LoVo (cell line): ENCODE measurements at regions not wholly inside any gene's neighbourhood (a gene's known extent, or its start where the extent isn't known, plus 50 kb on each side); places are given as distances from the start of the nearest gene placed in this dataset.
A peak's percentile ranks its signal among the peaks of the same experiment; 100 is the strongest.
"Not testable (repeated sequence)": the region's sequence is repeated elsewhere in the genome, so short reads cannot be mapped to it uniquely, and the experiment has no call there.

Experiments used
- DNase-seq: peaks from one replicate; pipeline ENCODE4 v3.0.0-alpha.2; 2016; ENCODE audit warnings: low spot score

DNA sequence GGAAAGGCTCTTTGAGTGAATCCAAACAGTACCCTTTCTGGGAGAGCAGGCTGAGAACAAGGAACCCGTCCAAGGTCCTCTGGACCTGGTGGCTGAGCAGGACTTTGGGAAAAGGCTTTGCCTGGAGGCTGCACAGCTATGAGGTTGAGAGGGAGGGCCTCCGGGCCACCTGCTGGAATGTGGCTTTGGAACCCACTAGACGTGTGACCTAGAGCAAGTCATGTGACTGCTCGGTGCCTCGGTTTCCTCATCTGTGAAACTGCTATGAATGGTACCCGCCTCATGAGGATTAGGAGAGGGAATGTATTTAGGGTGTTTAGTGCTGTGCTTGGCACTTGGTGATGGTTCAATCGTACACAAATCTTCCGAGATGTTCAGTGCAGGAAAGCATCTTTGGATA, 50.4 kb downstream of the HAPSTR1 start:
- no peak for DNase-seq

GRCh38 chr16:9144106-9144505, 52.7 kb downstream of the HAPSTR1 start:
- no peak for DNase-seq

GRCh38 chr16:9148374-9149015, 57.1 kb downstream of the HAPSTR1 start:
- no peak for DNase-seq

GRCh38 chr16:9151074-9151473, 59.6 kb downstream of the HAPSTR1 start:
- no peak for DNase-seq

- DNase-seq: no peak
Measured at GRCh38 chr16:9151597-9151996, 60.2 kb downstream of the HAPSTR1 start.

GRCh38 chr16:9152649-9153501, 61.4 kb downstream of the HAPSTR1 start:
- no peak for DNase-seq

DNA sequence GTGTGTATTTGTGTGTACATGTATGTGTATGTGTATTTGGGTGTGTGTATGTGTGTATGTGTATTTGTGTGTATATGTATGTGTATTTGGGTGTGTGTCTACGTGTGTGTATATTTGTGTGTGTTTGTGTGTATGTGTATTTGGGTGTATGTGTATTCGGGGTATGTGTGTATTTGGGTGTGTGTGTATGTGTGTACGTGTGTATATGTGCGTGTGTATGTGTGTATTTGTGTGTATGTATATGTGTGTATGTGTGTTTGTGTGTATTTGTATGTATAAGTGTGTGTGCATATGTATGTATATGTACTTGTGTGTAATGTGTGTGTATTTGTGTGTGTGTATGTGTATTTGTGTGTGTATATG, 62.0 kb downstream of the HAPSTR1 start:
- DNase-seq: no peak

- no peak for DNase-seq
Measured at GRCh38 chr16:9154567-9155410, 63.3 kb downstream of the HAPSTR1 start.

DNA sequence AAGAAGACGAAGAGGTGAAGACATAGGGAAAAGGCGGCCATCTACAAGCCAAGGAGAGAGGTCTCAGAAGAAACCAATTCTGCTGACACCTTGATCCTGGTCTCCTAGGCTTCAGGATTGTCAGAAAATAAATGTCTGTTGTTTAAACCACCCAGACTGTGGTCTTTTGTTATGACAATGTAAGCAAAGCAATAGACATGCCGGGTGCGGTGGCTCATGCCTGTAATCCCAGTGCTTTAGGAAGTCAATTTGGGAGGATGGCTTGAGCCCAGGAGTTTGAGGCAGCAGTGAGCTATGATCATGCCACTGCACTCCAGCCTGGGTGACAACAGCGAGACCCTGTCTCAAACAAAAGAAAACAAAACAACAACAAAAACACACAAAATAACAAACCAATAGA, 64.4 kb downstream of the HAPSTR1 start:
- DNase-seq: no peak

DNA sequence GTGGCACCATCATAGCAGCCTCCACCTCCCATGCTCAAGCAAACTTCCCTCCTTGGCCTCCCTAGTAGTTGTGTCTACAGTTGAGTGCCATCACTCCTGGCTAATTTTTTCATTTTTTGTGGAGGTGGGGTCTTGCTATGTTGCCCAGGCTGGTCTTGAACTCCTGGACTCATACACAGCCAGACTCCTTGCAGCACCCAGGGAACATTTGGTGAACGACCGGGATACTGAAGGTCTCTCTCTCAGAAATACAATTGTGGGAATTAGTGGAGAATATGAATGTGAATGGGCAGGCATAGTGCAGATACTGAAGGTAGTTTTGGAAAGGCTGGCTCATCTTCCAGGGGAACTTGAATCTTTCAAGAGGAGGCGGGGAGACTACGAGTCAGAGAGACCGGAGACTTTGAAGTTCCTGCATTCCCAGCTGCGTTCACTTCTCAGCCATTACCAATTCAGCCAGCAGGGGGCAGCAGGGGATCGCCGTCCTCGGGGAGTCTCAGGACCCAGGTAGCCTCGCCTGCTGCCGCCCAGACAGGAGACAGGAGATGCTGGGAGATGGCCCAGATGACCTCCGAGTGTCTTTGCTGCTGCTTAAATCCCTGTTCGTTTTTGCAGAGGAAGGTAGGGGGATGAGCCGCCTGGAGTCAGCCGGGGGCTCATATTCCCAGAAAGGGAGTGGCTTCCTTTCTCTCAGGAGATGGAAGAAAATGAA, 68.6 kb downstream of the HAPSTR1 start:
- peak; percentile 55 for DNase-seq

DNA sequence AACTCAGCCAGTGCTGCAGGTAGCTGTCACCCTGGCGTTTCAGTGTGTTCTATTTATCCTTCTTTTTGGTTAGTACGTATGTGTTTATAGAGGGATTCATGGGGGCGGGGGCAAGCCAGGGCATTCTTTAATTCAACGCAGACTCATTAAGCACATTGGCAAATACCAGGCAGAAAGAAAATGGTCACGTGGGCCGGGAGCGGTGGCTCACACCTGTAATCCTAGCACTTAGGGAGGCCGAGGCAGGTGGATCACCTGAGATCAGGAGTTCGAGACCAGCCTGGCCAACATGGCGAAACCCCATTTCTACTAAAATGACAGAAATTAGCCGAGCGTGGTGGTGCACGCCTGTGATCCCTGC, 69.1 kb downstream of the HAPSTR1 start:
- no peak for DNase-seq

DNA sequence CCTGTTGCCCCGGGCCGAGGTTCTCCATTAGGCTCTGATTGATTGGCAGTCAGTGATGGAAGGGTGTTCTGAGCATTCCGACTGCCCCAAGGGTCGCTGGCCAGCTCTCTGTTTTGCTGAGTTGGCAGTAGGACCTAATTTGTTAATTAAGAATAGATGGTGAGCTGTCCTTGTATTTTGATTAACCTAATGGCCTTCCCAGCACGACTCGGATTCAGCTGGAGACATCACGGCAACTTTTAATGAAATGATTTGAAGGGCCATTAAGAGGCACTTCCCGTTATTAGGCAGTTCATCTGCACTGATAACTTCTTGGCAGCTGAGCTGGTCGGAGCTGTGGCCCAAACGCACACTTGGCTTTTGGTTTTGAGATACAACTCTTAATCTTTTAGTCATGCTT, 74.2 kb downstream of the HAPSTR1 start:
- no peak for DNase-seq

GRCh38 chr16:9166326-9166993, 75.0 kb downstream of the HAPSTR1 start:
- not testable (repeated sequence) for DNase-seq

DNA sequence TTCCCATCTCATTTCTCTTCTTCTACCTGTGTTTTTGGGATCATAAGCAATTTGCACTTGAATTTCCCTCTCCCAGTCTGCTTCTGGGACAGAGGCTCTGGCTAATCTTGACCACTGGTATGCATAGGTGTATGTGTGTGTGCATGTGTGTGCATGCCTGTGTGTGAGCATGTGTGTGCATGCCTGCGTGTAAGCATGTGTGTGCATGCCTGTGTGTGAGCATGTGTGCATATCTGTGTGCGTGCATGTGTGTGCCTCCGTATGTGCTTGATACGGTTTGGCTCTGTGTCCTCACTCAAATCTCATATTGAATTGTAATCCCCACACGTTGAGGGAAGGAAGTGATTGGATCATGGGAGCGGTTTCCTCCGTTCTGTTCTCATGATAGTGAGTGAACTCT, 77.7 kb downstream of the HAPSTR1 start:
- no peak for DNase-seq

DNA sequence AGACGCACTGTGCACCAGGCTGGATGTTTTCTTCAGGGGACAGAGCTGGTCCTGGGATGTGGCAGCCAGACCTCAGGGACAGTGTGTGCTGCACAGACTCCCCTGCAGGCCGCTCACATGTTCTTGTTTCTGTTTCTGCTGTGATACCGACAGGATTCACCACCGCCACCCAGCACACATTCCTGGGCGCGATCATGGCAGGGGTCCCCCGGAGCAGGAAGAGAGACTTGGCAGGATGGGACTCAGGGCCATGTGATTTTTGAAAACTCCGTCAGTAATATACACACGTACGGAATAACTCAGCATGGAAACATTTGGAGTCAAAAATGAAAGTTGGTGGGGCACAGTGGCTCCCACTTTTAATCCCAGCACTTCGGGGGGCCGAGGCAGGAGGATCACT, 79.0 kb downstream of the HAPSTR1 start:
- DNase-seq: no peak

DNA sequence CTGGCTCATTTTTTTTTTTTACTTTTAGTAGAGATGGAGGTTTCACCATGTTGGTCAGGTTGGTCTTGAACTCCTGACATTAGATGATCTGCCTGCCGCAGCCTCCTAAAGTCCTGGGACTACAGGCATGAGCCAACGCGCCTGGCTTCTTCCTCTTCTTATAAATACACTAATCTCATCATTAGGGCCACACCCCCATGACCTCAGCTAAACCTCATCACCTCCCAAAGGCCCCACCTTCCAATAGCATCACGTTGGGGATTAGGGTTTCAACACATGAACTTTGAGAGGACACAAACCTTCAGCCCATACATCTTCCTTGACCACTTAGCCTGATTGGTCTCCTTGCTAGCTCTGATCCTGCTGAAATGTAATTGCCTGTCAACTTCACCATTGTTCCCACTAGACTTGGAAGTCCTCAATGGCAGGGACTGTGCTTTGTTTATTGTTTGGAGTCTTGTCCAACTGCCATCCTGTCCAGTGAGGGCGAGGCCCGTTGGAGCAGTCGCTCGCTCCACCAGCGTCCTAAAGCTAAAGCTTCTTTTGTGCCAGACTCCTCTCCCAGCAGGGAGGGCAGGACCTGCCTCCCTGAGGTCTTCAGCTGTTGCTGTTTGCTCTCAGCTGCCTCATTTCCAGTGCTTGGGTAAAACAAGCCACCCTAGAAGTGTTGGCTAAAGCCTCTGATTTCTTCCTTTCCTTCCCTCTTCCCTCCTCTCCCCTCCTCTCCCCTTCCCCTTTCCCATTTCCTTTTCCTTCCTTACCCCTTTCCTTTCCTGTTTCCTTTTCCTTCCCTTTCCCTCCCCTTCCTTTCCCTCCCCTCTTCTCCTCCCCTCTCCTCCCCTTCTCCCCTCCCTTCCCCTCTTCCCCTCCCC, 85.3 kb downstream of the HAPSTR1 start:
- no peak for DNase-seq

DNA sequence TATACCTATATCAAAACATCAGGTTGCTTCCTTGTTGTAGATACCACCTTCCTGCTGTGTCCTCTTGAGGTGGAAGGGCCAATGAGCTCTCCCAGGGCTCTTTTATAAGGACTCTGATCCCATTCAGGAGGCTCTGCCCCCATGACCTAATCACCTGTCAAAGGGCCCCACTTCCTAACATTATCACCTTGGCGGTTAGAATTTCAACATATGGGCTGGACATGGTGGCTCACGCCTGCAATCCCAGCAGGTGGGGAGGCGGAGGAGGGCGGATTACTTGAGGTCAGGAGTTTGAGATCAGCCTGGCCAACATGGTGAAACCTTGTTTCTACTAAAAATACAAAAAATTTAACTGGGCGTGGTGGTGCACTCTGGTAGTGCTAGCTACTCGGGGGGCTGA, 86.4 kb downstream of the HAPSTR1 start:
- DNase-seq: no peak

- DNase-seq: no peak
Measured at GRCh38 chr16:9183682-9184353, 92.4 kb downstream of the HAPSTR1 start.

- DNase-seq: no peak
Measured at GRCh38 chr16:9184354-9184690, 92.9 kb downstream of the HAPSTR1 start.

DNA sequence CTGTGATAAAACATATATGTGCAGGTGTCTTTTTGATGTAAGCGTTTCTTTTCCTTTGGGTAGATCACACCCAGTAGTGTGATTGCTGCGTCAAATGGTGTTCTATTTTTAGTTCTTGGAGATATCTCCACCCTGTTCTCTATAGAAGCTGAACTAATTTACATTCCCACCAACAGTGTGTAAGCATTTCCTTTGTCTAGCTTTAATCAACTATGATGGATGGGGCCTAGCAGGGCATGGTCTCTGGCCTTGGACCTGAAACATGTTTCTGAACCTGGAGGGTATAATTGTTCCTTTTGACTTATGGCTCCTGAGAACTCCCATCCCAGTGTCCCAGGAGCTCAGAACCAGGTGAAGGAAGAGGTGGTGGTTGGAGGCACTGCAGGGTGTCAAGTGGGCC, 93.9 kb downstream of the HAPSTR1 start:
- DNase-seq: no peak
